Liver (tissue), 7 donors: ENCODE measurements at regions not wholly inside any gene's neighbourhood (a gene's known extent, or its start where the extent isn't known, plus 50 kb on each side); places are given as distances from the start of the nearest gene placed in this dataset.
A peak's percentile ranks its signal among the peaks of the same experiment; 100 is the strongest.

ENCODE experiments used
- DNase-seq: peaks from one replicate; pipeline ENCODE4 v3.0.0-alpha.2; 2017; ENCODE audit warnings: low spot score
- H3K27ac ChIP-seq, 2 donors: one replicate each; pipeline ENCODE4 v1.7.0; 2013; ENCODE audit warnings: inconsistent platforms in 2 of 2, low read length in 2 of 2, control low read depth in 1 of 2, low read depth in 1 of 2, mild to moderate bottlenecking in 1 of 2
- H3K27me3 ChIP-seq, 4 donors: one replicate each; pipeline versions ENCODE4 v1.6.1 to v1.7.0; 2013; ENCODE audit warnings: low read length in 3 of 4, inconsistent platforms in 1 of 4, mild to moderate bottlenecking in 1 of 4, moderate library complexity in 1 of 4; ENCODE audit not compliant: control insufficient read depth in 4 of 4, insufficient read depth in 4 of 4
- H3K36me3 ChIP-seq, 4 donors: one replicate each; pipeline versions ENCODE4 v1.6.1 to v1.7.0; 2013; ENCODE audit warnings: low read length in 3 of 4, mild to moderate bottlenecking in 3 of 4, low read depth in 1 of 4, moderate library complexity in 1 of 4; ENCODE audit not compliant: control insufficient read depth in 4 of 4, insufficient read depth in 3 of 4
- H3K4me1 ChIP-seq, 4 donors: one replicate each; pipeline versions ENCODE4 v1.6.1 to v1.7.0; 2013; ENCODE audit warnings: low read length in 3 of 4, mild to moderate bottlenecking in 3 of 4, moderate library complexity in 1 of 4; ENCODE audit not compliant: control insufficient read depth in 4 of 4, insufficient read depth in 4 of 4
- H3K4me3 ChIP-seq, 3 donors: one replicate each; pipeline versions ENCODE4 v1.6.1 to v1.7.0; 2013; ENCODE audit warnings: low read length in 3 of 3, control low read depth in 1 of 3, low read depth in 1 of 3, mild to moderate bottlenecking in 1 of 3
- H3K9ac ChIP-seq, 2 donors: one replicate each; pipeline ENCODE4 v1.7.0; 2013; ENCODE audit warnings: low read length in 2 of 2, mild to moderate bottlenecking in 2 of 2, moderate library complexity in 2 of 2, control low read depth in 1 of 2, low read depth in 1 of 2
- H3K9me3 ChIP-seq, 4 donors: one replicate each; pipeline versions ENCODE4 v1.6.1 to v1.7.0; 2013; ENCODE audit warnings: low read length in 3 of 4; ENCODE audit not compliant: control insufficient read depth in 4 of 4
- EGR1 ChIP-seq, 2 donors: IDR thresholded peaks; 2 replicates each; pipeline ENCODE4 v1.6.1; 2016 to 2018; ENCODE audit warnings: antibody characterized with exemption in 2 of 2, low read depth in 2 of 2
- FOXA1 ChIP-seq: IDR thresholded peaks from 2 replicates; pipeline ENCODE4 v1.6.1; 2016; ENCODE audit warnings: antibody characterized with exemption
- FOXA2 ChIP-seq: IDR thresholded peaks from 2 replicates; pipeline ENCODE4 v1.6.1; 2016; ENCODE audit warnings: antibody characterized with exemption
- HNF4G ChIP-seq: IDR thresholded peaks from 2 replicates; pipeline ENCODE4 v1.6.1; 2016; ENCODE audit warnings: antibody characterized with exemption
- NR2F2 ChIP-seq: IDR thresholded peaks from 2 replicates; pipeline ENCODE4 v1.6.1; 2016; ENCODE audit warnings: antibody characterized with exemption
- RAD21 ChIP-seq, 2 donors: IDR thresholded peaks; 2 replicates each; pipeline ENCODE4 v1.6.1; 2016; ENCODE audit warnings: antibody characterized with exemption in 2 of 2, mild to moderate bottlenecking in 2 of 2
- RXRA ChIP-seq, 2 donors: IDR thresholded peaks; 2 replicates each; pipeline ENCODE4 v1.6.1; 2017 to 2018; ENCODE audit warnings: antibody characterized with exemption in 2 of 2, mild to moderate bottlenecking in 1 of 2
- SP1 ChIP-seq: IDR thresholded peaks from 2 replicates; pipeline ENCODE4 v1.6.1; 2018; ENCODE audit warnings: antibody characterized with exemption, mild to moderate bottlenecking
- TAF1 ChIP-seq: conservative IDR thresholded peaks from 2 replicates; pipeline ENCODE4 v1.6.1; 2016; ENCODE audit warnings: antibody characterized with exemption, mild to moderate bottlenecking
- YY1 ChIP-seq: IDR thresholded peaks from 2 replicates; pipeline ENCODE4 v1.6.1; 2016; ENCODE audit warnings: antibody characterized with exemption, mild to moderate bottlenecking
- WGBS: extraction: QIAGEN DNeasy Blood & Tissue Kit; methylation state at CpG from one replicate; pipeline ENCODE4 v1.1.7; 2013; 5-methylcytosine and 5-hydroxymethylcytosine counted together
- TF ChIP-seq, protein P1 (sequence below): IDR thresholded peaks from 2 replicates; pipeline ENCODE4 v1.6.1; 2016; ENCODE audit warnings: antibody characterized with exemption
- TF ChIP-seq, protein P2 (sequence below): IDR thresholded peaks from 2 replicates; pipeline ENCODE4 v1.6.1; 2016; ENCODE audit warnings: antibody characterized with exemption, mild to moderate bottlenecking
- donor health status: healthy.
- donor health status: healthy.
- donor health status: healthy.
- donor health status: healthy.

DNA sequence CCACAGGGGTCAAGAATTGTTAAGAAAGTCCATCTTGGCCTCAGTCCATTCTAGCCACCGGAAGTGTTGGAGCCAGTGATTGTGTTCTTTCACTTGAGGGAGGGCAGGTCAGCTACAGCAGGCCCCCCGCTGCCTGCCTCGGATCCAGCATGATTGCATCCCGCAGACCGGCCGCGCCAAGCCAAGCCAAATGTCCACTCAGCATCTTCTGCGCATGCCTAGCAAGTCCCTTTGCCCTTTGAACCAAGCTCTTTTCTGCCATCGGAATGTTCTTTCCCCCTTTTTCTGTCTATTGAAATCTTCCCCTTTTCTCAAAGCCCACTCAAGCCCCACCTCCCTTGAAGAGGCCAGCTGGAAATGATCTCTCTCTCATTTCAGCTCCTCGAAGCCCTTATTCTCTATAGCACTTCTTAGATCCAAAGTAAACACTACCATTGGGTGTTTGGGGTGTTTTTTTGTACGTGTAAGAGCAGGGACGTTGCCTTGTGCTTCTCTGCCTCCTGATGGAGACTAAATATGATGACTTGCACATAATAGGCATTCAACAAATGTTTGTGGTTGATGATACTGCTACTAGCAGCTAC, 147.8 kb upstream of the BCOR start:
- no peaks in the 10 kb centered on the region for H3K4me1 ChIP-seq
- TF ChIP-seq RAD21 (IDR thresholded peaks at IDR 0.05) (peak in 1 of 2 donors; percentile 16), NR2F2 (peak; percentile 30), SP1 (no peak), FOXA1 (no peak), TAF1 (no peak), RXRA (IDR thresholded peaks at IDR 0.05) (no peak), YY1 (no peak), EGR1 (IDR thresholded peaks at IDR 0.05; ENCODE audit: low read depth in 2 of 2) (no peak)
- TF ChIP-seq, protein P1, sequence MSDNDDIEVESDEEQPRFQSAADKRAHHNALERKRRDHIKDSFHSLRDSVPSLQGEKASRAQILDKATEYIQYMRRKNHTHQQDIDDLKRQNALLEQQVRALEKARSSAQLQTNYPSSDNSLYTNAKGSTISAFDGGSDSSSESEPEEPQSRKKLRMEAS = no peak
- H3K27me3 ChIP-seq = peaks cover 0 to 5% (median 0%) of the 10 kb centered on the region in 4 donors
- DNase-seq = no peak
- H3K9me3 ChIP-seq = no peaks in the 10 kb centered on the region
- no peaks in the 10 kb centered on the region for H3K36me3 ChIP-seq
- 47% methylated on average over 12 of the region's 12 CpGs for WGBS
- peak overlapping the region in 1 of 2 donors; percentile 7 for H3K27ac ChIP-seq
- no peak overlapping the region for H3K9ac ChIP-seq
- no peak overlapping the region for H3K4me3 ChIP-seq

- peak overlapping the region in 1 of 2 donors; percentile 8 for H3K27ac ChIP-seq
- no peaks in the 10 kb centered on the region for H3K36me3 ChIP-seq
- no peak overlapping the region for H3K4me3 ChIP-seq
- H3K9me3 ChIP-seq = no peaks in the 10 kb centered on the region
- 65% methylated on average over 11 of the region's 11 CpGs for WGBS
- no peaks in the 10 kb centered on the region for H3K4me1 ChIP-seq
- TF ChIP-seq HNF4G (no peak), FOXA2 (no peak)
- H3K27me3 ChIP-seq = peaks cover 0 to 5% (median 0%) of the 10 kb centered on the region in 4 donors
- no peak overlapping the region for H3K9ac ChIP-seq
- no peak for DNase-seq
Observed at GRCh38 chrX:40244980-40245379, 147.2 kb upstream of the BCOR start.

DNA sequence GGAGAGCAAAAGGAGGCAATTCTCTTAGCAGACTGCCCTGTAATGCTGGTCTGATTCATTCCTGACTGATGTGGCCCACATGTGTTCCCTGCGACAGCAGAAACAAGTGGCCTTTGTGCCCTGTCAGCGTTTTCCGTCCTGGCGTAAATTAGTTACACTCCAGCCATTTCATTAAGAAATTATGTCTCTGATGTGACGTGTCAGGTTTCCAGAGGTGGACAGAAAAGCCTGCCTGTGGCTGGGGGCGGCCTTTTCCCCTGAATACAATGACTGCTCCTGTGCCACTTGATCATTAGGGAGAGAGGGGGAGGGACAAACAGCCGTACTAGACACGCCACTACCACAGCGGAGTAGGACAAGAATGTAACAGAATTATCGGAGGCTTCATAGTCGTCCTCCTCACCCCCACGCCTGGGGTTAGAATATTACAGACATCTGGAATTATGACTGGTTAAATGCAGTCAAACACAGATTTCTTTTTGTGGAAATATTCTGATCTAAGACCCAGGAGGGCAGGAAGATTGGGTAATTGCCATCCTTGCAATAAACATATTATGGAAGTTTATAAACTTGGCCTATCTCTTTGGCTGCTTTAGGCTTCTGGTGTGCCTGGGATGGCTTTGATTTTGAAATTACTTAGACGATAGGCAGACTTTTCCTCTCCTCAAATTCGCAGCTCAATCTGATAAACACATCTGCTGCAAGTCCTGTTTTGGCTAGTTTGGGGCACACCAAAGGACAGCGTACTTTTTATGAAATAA, 146.2 kb upstream of the BCOR start:
- no peak for DNase-seq
- 84% methylated on average over 15 of the region's 15 CpGs for WGBS

More for the DNA sequence above, 146.2 kb upstream of the BCOR start:
- H3K4me3 ChIP-seq = no peak overlapping the region
- no peaks in the 10 kb centered on the region for H3K4me1 ChIP-seq
- no peak overlapping the region for H3K9ac ChIP-seq
- H3K27ac ChIP-seq = no peak overlapping the region
- H3K9me3 ChIP-seq = no peaks in the 10 kb centered on the region
- TF ChIP-seq NR2F2 (peak; percentile 15), RXRA (IDR thresholded peaks at IDR 0.05) (no peak), FOXA1 (no peak), FOXA2 (no peak)
- TF ChIP-seq, protein P2, sequence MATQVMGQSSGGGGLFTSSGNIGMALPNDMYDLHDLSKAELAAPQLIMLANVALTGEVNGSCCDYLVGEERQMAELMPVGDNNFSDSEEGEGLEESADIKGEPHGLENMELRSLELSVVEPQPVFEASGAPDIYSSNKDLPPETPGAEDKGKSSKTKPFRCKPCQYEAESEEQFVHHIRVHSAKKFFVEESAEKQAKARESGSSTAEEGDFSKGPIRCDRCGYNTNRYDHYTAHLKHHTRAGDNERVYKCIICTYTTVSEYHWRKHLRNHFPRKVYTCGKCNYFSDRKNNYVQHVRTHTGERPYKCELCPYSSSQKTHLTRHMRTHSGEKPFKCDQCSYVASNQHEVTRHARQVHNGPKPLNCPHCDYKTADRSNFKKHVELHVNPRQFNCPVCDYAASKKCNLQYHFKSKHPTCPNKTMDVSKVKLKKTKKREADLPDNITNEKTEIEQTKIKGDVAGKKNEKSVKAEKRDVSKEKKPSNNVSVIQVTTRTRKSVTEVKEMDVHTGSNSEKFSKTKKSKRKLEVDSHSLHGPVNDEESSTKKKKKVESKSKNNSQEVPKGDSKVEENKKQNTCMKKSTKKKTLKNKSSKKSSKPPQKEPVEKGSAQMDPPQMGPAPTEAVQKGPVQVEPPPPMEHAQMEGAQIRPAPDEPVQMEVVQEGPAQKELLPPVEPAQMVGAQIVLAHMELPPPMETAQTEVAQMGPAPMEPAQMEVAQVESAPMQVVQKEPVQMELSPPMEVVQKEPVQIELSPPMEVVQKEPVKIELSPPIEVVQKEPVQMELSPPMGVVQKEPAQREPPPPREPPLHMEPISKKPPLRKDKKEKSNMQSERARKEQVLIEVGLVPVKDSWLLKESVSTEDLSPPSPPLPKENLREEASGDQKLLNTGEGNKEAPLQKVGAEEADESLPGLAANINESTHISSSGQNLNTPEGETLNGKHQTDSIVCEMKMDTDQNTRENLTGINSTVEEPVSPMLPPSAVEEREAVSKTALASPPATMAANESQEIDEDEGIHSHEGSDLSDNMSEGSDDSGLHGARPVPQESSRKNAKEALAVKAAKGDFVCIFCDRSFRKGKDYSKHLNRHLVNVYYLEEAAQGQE = no peak
- H3K27me3 ChIP-seq = peaks cover 0 to 5% (median 0%) of the 10 kb centered on the region in 4 donors
- H3K36me3 ChIP-seq = no peaks in the 10 kb centered on the region
